Mesodermal cell (in vitro differentiated cells): ENCODE measurements at regions not wholly inside any gene's neighbourhood (a gene's known extent, or its start where the extent isn't known, plus 50 kb on each side); places are given as distances from the start of the nearest gene placed in this dataset.

Experiments used
- H3K27ac ChIP-seq: 2 replicates; pipeline ENCODE4 v1.7.0; 2013; ENCODE audit warnings: mild to moderate bottlenecking, low read depth, low read length, moderate library complexity; ENCODE audit not compliant: severe bottlenecking
- H3K36me3 ChIP-seq: 2 replicates; pipeline ENCODE4 v1.7.1; 2013; ENCODE audit warnings: mild to moderate bottlenecking, low read length, moderate library complexity; ENCODE audit not compliant: control insufficient read depth, insufficient read depth
- H3K4me1 ChIP-seq: one replicate; pipeline ENCODE4 v1.7.1; 2013; ENCODE audit warnings: mild to moderate bottlenecking, low read length; ENCODE audit not compliant: insufficient read depth, control insufficient read depth, poor library complexity, severe bottlenecking
- H3K4me3 ChIP-seq: 2 replicates; pipeline ENCODE4 v1.7.0; 2013; ENCODE audit warnings: low read length, control low read depth, mild to moderate bottlenecking; ENCODE audit not compliant: insufficient read depth, poor library complexity, severe bottlenecking; ENCODE audit errors: extremely low read depth
- H3K9me3 ChIP-seq: 2 replicates; pipeline ENCODE4 v1.7.1; 2013; ENCODE audit warnings: mild to moderate bottlenecking, low read length, moderate library complexity; ENCODE audit not compliant: control insufficient read depth
- WGBS, 2 experiments: methylation state at CpG; one replicate each; pipeline ENCODE4 v1.1.5; 2013; ENCODE audit warnings: missing lambda C conversion rate in 2 of 2; ENCODE audit not compliant: insufficient coverage in 2 of 2; 5-methylcytosine and 5-hydroxymethylcytosine counted together

- Histone ChIP-seq H3K9me3 (no peaks in the 10 kb centered on the region), H3K4me3 (no peak overlapping the region), H3K27ac (no peak overlapping the region), H3K36me3 (no peaks in the 10 kb centered on the region), H3K4me1 (no peaks in the 10 kb centered on the region)
- no CpG with 5 or more reads among the region's 2 CpGs for WGBS, 2 experiments
Measured at GRCh38 chr16:65336160-65336559, 214.3 kb upstream of the CDH11 start.

GRCh38 chr16:65334081-65334480 lies 212.2 kb upstream of the CDH11 start:
- no peak overlapping the region for H3K4me3 ChIP-seq
- whole genome bisulfite sequencing, 2 experiments = no CpG with 5 or more reads among the region's 2 CpGs
- no peak overlapping the region for H3K27ac ChIP-seq
- H3K36me3 ChIP-seq = no peaks in the 10 kb centered on the region
- H3K9me3 ChIP-seq = no peaks in the 10 kb centered on the region
- no peaks in the 10 kb centered on the region for H3K4me1 ChIP-seq

DNA sequence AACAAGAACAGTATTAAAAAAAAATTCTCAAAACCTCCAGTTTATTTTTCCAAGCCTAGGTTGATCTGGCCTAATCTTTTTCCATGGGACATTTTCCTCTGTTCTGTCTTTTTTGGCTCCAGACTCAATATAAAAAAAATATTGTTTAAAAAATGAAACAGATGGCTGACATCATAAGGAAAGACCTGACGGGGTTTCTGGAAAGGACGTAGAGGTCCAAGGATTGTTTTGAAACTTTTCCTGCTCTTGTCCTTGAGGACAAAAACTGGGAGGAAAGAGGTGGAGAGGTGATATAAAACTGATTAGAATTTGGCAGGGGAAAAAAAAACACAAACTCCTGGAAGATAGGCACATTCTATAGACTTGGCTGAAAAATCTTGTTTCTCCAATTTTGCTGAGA lies 211.4 kb upstream of the CDH11 start:
- no peaks in the 10 kb centered on the region for H3K4me1 ChIP-seq
- WGBS, 2 experiments = 92 to 100% methylated on average over 2 of the region's 2 CpGs
- no peak overlapping the region for H3K27ac ChIP-seq
- no peaks in the 10 kb centered on the region for H3K9me3 ChIP-seq
- no peaks in the 10 kb centered on the region for H3K36me3 ChIP-seq
- no peak overlapping the region for H3K4me3 ChIP-seq

DNA sequence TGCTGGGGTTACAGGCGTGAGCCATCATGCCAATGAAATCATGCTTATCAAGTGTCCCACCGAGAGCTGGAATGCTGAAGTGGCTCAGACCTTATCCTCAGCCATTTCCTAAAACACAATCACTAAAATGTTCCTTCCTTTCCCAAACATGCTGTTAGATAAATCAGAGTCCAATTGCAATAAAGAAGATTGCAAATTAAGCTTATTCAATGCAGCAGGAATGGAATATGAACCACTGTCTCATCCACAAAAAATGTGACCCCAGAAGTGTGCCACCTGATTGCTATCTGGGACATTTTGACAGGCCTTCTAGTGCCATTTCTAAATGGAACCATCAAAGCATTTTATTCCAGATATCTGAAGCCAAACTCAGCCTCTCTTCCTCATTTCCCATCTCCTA lies 205.5 kb upstream of the CDH11 start:
- 90 to 100% methylated on average over 1 to 2 of the region's 2 CpGs for WGBS, 2 experiments
- Histone ChIP-seq H3K4me1 (no peaks in the 10 kb centered on the region), H3K4me3 (no peak overlapping the region), H3K9me3 (no peaks in the 10 kb centered on the region), H3K27ac (no peak overlapping the region), H3K36me3 (no peaks in the 10 kb centered on the region)

DNA sequence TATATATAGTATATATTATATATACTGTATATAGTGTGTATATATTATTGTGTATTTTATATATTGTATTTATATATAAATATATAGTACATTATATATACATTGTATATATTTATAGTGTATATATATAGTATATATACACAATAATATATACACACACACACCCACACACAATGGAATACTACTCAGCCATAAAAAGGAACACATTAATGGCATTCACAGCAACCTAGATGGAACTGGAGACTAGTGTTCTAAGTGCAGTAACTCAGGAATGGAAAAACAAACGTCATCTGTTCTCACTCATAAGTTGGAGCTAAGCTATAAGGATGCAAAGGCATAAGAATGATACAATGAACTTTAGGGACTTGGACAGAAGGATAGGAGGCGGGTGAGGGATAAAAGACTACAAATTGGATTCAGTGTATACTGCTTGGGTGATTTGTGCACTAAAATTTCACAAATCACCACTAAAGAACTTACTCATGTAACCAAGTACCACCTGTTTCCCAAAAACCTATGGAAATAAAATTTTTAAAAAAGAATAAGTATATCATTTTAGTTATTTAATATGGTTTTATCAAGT lies 201.9 kb upstream of the CDH11 start:
- WGBS, 2 experiments = 86 to 100% methylated on average over 1 of the region's 2 CpGs
- Histone ChIP-seq H3K27ac (no peak overlapping the region), H3K9me3 (no peaks in the 10 kb centered on the region), H3K4me1 (peaks cover 13% of the 10 kb centered on the region), H3K4me3 (no peak overlapping the region), H3K36me3 (no peaks in the 10 kb centered on the region)

DNA sequence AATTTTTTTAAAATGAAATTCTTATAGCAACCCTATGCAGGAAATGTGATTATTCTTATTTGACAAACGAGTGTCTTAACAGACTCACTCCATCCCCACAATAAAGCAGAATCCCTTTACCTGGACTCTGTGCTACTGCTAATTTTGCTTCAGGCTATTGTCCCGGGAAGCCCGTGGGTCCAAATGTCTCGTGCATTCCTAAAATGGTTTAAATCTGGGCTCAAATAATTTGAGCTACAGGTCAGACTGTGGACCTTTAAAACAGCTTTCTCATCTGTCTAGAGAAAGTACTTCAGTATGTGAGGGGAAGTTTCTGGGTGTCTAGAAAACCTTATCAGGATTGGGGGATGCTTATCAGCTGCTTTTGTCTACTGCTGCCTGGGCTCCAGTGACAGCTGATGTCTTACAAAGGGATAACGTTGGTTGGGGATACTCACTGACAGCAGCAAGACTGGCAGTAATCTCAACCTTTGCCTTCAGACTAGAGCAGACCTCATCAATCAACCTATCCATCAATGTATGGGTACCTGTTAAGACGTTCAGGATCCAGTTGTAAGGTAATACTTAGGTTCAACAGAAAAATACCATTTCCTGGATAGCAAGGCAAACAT lies 197.9 kb upstream of the CDH11 start:
- H3K36me3 ChIP-seq = no peaks in the 10 kb centered on the region
- WGBS, 2 experiments = 30 to 60% methylated on average over 1 to 2 of the region's 6 CpGs
- H3K4me1 ChIP-seq = peaks cover 24% of the 10 kb centered on the region
- H3K4me3 ChIP-seq = no peak overlapping the region
- no peaks in the 10 kb centered on the region for H3K9me3 ChIP-seq
- H3K27ac ChIP-seq = peak overlapping the region; percentile 36

DNA sequence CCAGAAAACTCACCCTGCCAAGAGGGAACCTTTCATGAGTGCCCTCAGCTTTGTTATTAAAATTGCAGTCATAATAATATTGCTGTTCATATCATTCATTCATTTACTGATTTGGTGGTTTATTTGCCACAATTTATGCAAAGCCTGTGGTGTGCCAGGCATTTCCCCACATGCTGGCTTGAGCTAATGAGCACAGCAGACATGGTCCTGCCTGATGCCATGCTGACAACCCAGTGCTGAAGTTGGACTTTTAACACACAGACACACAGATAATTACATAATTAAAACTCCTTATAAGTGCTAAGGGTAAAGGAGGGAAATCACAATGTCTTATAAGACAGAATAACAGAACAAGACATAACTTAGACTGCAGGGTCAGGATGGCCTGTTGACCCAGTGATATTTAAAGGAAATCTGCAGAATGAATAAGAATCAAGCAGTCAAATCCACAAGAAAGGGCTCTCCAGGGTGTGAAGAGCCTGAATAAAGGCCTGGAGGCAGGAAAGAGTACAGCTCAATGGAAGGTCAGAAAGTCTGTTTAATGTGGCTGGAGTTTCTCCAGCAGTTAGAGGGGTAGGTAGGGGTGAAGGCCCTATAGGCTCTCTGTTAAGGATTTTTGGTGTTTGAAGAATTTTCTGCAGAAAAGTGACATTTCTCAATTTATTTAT lies 196.9 kb upstream of the CDH11 start:
- peak overlapping the region; percentile 4 for H3K27ac ChIP-seq
- H3K4me1 ChIP-seq = peaks cover 24% of the 10 kb centered on the region
- H3K36me3 ChIP-seq = no peaks in the 10 kb centered on the region
- H3K4me3 ChIP-seq = no peak overlapping the region
- H3K9me3 ChIP-seq = no peaks in the 10 kb centered on the region

DNA sequence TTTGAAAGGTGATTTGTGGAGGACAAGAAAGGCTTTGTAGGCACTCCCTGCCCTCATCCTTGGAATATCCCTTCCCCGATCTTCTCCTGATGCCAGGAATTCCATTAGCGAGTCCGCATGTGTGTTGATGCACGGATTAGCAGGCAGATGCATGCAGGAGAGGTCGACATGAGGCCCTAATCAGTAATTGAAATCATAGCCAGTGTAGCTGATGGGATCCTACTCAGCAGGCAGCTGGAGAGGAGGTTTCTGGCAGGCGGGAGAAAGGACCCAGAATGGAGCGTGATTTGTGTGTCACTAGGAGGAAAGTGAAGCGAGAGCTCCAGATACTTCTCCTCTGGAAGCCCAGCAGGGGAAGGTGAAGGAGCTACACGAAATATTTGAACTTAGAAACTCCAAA lies 196.3 kb upstream of the CDH11 start:
- Histone ChIP-seq H3K27ac (peak overlapping the region; percentile 4), H3K36me3 (no peaks in the 10 kb centered on the region), H3K4me3 (no peak overlapping the region), H3K4me1 (peaks cover 24% of the 10 kb centered on the region), H3K9me3 (no peaks in the 10 kb centered on the region)
- WGBS, 2 experiments = 22 to 25% methylated on average over 7 to 9 of the region's 9 CpGs

DNA sequence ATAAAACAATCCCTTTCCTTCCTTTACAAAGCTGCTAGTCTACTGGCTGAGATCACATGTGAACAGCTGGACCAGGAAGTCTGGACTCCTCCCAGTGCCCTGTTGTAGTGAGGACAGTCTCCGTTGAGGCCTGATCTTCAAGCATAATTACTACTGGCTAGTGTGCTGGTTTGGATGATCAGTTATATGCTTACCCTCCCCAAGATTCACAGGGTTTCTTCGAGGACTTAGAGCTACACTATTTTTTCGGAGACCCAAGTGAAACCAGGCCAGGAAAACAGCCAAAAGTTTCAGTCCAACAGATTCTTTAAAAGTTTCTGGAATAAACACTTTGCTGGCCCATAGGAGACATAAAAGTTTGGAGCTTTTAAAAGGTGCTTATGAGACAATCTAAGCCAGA lies 194.9 kb upstream of the CDH11 start:
- H3K36me3 ChIP-seq = no peaks in the 10 kb centered on the region
- H3K4me1 ChIP-seq = peaks cover 24% of the 10 kb centered on the region
- 88% methylated on average over 2 of the region's 3 CpGs; no CpG with 5 or more reads in 1 of the 2 experiments for WGBS, 2 experiments
- H3K4me3 ChIP-seq = no peak overlapping the region
- H3K9me3 ChIP-seq = no peaks in the 10 kb centered on the region
- H3K27ac ChIP-seq = no peak overlapping the region

- Histone ChIP-seq H3K4me3 (no peak overlapping the region), H3K27ac (no peak overlapping the region), H3K36me3 (no peaks in the 10 kb centered on the region), H3K4me1 (peaks cover 24% of the 10 kb centered on the region), H3K9me3 (no peaks in the 10 kb centered on the region)
- 95 to 96% methylated on average over 4 to 5 of the region's 7 CpGs for WGBS, 2 experiments
Measured at GRCh38 chr16:65315081-65315780, 193.4 kb upstream of the CDH11 start.

GRCh38 chr16:65314627-65315008 lies 192.8 kb upstream of the CDH11 start:
- H3K27ac ChIP-seq = no peak overlapping the region
- H3K4me3 ChIP-seq = no peak overlapping the region
- H3K36me3 ChIP-seq = no peaks in the 10 kb centered on the region
- no CpG with 5 or more reads among the region's 2 CpGs for WGBS, 2 experiments
- no peaks in the 10 kb centered on the region for H3K9me3 ChIP-seq
- H3K4me1 ChIP-seq = peaks cover 18% of the 10 kb centered on the region
